Lower lobe of right lung (tissue), 2 donors: ENCODE measurements at regions not wholly inside any gene's neighbourhood (a gene's known extent, or its start where the extent isn't known, plus 50 kb on each side); places are given as distances from the start of the nearest gene placed in this dataset.

Experiments used
- ATAC-seq, 2 donors: fragments of 200-7000 bp; cut with Tn5 transposase; one replicate each; pipeline ENCODE4 v1.9.1; 2020 to 2022; ENCODE audit warnings: mild to moderate bottlenecking in 2 of 2, moderate library complexity in 2 of 2
- DNase-seq: peaks from one replicate; pipeline ENCODE4 v3.0.0-alpha.2; 2020
- H3K27ac ChIP-seq: fragments of 200-600 bp; one replicate; pipeline ENCODE4 v1.8.0; 2022
- H3K27me3 ChIP-seq: fragments of 200-600 bp; one replicate; pipeline ENCODE4 v1.8.0; 2022; ENCODE audit warnings: low read depth
- H3K36me3 ChIP-seq: fragments of 200-600 bp; one replicate; pipeline ENCODE4 v1.8.0; 2022; ENCODE audit warnings: mild to moderate bottlenecking
- H3K4me1 ChIP-seq: fragments of 200-600 bp; one replicate; pipeline ENCODE4 v1.8.0; 2022
- H3K4me3 ChIP-seq: fragments of 200-600 bp; one replicate; pipeline ENCODE4 v1.8.0; 2022; ENCODE audit warnings: mild to moderate bottlenecking
- H3K9me3 ChIP-seq: fragments of 200-600 bp; one replicate; pipeline ENCODE4 v1.8.0; 2022
- CTCF ChIP-seq: fragments of 200-600 bp; IDR thresholded peaks from one replicate; pipeline ENCODE4 v1.8.0; 2022; ENCODE audit warnings: antibody characterized with exemption, mild to moderate bottlenecking
- intact Hi-C: fragments of 100-400 bp; cut with DNase I; formaldehyde crosslinking; loops from one replicate; pipeline ENCODE4 v1.11.0; 2022
- donor health status: DM: no; HTN: yes; CAD: no; lungs with severe emphysema.

DNA sequence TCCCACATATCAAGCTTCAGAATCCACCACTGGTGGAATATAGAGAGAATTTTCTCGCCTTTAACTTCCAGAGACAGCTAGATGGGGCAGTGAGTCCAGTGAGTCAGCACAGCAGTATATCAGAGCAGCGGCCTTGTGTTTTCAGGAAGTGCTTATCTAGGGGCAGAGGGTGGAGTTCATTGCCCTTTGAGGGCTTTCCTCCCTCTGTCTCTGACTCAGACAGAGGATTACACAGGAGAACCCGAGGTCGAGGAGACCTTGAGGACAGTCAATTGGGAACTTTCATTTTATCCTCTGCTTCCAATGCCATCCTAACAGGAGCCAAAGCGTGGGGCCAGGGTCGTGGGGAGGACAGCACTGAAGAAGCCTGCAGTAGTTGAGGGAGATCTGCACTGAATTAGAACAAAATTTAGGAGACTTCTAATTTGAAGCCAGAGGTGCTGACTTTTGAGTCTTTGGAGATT is 109.6 kb upstream of the UMPS start:
- no peak for TF ChIP-seq CTCF
- no peaks in the 10 kb centered on the region for H3K27me3 ChIP-seq
- peak overlapping the region; percentile 54 for H3K27ac ChIP-seq
- no peaks in the 10 kb centered on the region for H3K9me3 ChIP-seq
- H3K4me3 ChIP-seq, result no peak overlapping the region
- no peaks in the 10 kb centered on the region for H3K36me3 ChIP-seq
- peak; percentile 90 to 92 for ATAC-seq
- intact Hi-C loops, result no loop called here
- DNase-seq, result no peak
- peaks cover 10% of the 10 kb centered on the region for H3K4me1 ChIP-seq

GRCh38 chr3:124621498-124621897 is 108.8 kb upstream of the UMPS start:
- Histone ChIP-seq H3K27ac (no peak overlapping the region), H3K4me3 (no peak overlapping the region), H3K27me3 (no peaks in the 10 kb centered on the region), H3K4me1 (peaks cover 10% of the 10 kb centered on the region), H3K36me3 (no peaks in the 10 kb centered on the region), H3K9me3 (no peaks in the 10 kb centered on the region)
- TF ChIP-seq CTCF, result no peak
- DNase-seq (no peak), ATAC-seq (no peak)
- intact Hi-C loops, result no loop called here

DNA sequence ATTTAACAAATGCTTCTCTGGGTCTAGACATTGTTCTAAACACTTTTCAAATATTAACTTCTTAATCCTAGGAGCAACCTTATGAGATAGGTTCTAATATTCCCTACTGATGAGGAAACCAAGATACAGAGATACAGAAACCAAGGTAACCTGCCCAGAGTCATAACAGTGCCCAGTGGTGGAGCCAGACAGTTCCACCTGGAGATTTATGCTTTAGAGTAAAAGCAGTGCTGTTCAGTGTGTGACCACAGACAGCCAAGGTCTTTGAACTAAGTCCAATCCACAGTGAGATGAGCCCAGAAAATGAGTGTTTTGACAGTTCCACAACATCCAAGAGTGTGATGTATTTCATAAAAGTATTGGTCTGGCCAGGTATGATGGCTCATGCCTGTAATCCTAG is 105.2 kb upstream of the UMPS start:
- TF ChIP-seq CTCF, result no peak
- Histone ChIP-seq H3K36me3 (no peaks in the 10 kb centered on the region), H3K4me1 (peaks cover 10% of the 10 kb centered on the region), H3K9me3 (no peaks in the 10 kb centered on the region), H3K4me3 (no peak overlapping the region), H3K27ac (no peak overlapping the region), H3K27me3 (no peaks in the 10 kb centered on the region)
- intact Hi-C loops, result no loop called here
- DNase-seq (no peak), ATAC-seq (no peak)

- intact Hi-C loops, result no loop called here
- no peak for TF ChIP-seq CTCF
- DNase-seq, result no peak
- Histone ChIP-seq H3K27me3 (no peaks in the 10 kb centered on the region), H3K4me3 (no peak overlapping the region), H3K4me1 (no peaks in the 10 kb centered on the region), H3K27ac (no peak overlapping the region), H3K9me3 (no peaks in the 10 kb centered on the region), H3K36me3 (no peaks in the 10 kb centered on the region)
- ATAC-seq, result peak; percentile 73 to 90
Observed at GRCh38 chr3:124627501-124627908, 102.7 kb upstream of the UMPS start.

GRCh38 chr3:124628863-124629262 is 101.4 kb upstream of the UMPS start:
- no peaks in the 10 kb centered on the region for H3K4me1 ChIP-seq
- H3K9me3 ChIP-seq, result no peaks in the 10 kb centered on the region
- no peaks in the 10 kb centered on the region for H3K27me3 ChIP-seq
- DNase-seq (no peak), ATAC-seq (no peak)
- intact Hi-C loops, result no loop called here
- H3K27ac ChIP-seq, result no peak overlapping the region
- H3K36me3 ChIP-seq, result no peaks in the 10 kb centered on the region
- TF ChIP-seq CTCF, result no peak
- no peak overlapping the region for H3K4me3 ChIP-seq

GRCh38 chr3:124629497-124629896 is 100.8 kb upstream of the UMPS start:
- intact Hi-C loops, result no loop called here
- TF ChIP-seq CTCF, result no peak
- Histone ChIP-seq H3K4me3 (no peak overlapping the region), H3K27me3 (no peaks in the 10 kb centered on the region), H3K4me1 (no peaks in the 10 kb centered on the region), H3K27ac (no peak overlapping the region), H3K9me3 (no peaks in the 10 kb centered on the region), H3K36me3 (no peaks in the 10 kb centered on the region)
- ATAC-seq, result no peak
- no peak for DNase-seq
